KOPT-K1 (cell line): ENCODE measurements at regions not wholly inside any gene's neighbourhood (a gene's known extent, or its start where the extent isn't known, plus 50 kb on each side); places are given as distances from the start of the nearest gene placed in this dataset.

Source experiments
- H3K27ac ChIP-seq: fragments of 200-600 bp; sonication (generic); 2 replicates; pipeline ENCODE4 v1.5.1; 2016; ENCODE audit warnings: antibody characterized with exemption, mild to moderate bottlenecking, low read depth, low read length; ENCODE audit not compliant: poor library complexity, severe bottlenecking
- H3K36me3 ChIP-seq: fragments of 200-600 bp; sonication (generic); 2 replicates; pipeline ENCODE4 v1.5.1; 2017; ENCODE audit warnings: antibody characterized with exemption, mild to moderate bottlenecking, low read length, moderate library complexity; ENCODE audit not compliant: insufficient read depth
- H3K9me3 ChIP-seq: fragments of 200-600 bp; sonication (generic); 2 replicates; pipeline ENCODE4 v1.5.1; 2017; ENCODE audit warnings: antibody characterized with exemption, low read length, mild to moderate bottlenecking; ENCODE audit not compliant: insufficient read depth, poor library complexity, severe bottlenecking

DNA sequence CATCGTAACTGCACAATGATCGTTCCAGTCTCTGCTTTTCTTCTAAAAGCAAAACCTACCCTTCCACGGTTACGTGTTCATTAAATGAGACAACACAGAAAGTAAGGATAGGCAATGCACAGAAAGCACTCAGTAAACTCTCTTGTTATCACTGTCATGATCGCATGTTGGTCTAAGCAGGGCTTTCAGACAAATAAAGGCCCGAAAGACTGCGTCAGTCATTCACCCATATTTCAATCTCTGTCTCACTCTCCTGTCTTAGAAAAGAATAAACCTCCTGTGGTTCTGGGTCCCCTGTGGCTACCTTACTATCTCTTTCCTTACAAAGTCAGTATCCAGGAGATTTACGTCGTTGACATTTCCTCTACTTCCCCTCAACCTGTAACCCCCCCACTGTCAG is 160.9 kb downstream of the VAPA start:
- Histone ChIP-seq H3K36me3 (no peaks in the 10 kb centered on the region), H3K9me3 (no peaks in the 10 kb centered on the region), H3K27ac (no peak overlapping the region)

DNA sequence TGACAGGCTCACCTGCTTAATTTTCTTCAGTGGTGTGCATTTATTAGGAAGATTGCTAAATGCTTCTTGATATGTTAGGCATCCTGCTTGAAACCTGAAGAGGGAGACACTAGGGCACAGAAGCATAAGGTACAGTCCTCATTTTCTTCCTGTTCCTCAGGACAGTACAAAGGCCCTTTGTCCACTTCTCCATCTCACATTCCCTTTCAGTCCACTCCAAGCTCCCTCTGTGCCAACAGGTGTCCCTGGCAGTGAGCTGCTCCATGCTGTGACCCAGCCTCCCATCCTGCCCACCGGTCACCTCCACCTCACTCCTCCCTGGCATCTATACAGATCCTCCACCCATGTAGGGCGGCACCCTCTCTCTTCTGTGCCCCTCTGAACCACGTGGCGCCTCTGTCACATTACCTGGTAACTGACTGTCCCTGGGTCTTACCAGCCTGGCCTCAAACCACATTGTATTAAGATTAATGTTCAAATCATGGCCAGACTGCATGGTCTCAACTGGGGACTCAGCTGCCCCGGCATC is 162.8 kb downstream of the VAPA start:
- Histone ChIP-seq H3K9me3 (peaks cover 6% of the 10 kb centered on the region), H3K36me3 (no peaks in the 10 kb centered on the region), H3K27ac (no peak overlapping the region)

DNA sequence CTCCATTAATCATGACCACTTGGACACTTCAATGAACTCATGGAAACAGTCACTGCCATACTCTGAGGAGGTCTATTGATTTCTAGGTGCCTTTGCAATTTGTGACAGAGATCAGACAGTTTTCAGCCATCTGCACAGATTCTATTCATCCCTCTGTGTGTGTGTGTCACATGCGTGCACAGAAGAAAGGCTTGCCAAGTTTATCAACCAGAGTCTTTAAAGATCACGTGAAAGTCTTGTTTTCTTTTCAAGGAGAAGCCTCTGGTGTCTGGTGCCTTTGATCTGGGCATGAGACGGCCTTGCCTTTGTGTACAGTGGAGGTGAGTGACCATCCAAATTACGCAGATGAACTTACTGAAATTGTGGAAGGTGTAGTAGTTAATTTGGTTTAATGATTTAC is 164.2 kb downstream of the VAPA start:
- peaks cover 20% of the 10 kb centered on the region for H3K9me3 ChIP-seq
- H3K36me3 ChIP-seq: no peaks in the 10 kb centered on the region
- no peak overlapping the region for H3K27ac ChIP-seq

DNA sequence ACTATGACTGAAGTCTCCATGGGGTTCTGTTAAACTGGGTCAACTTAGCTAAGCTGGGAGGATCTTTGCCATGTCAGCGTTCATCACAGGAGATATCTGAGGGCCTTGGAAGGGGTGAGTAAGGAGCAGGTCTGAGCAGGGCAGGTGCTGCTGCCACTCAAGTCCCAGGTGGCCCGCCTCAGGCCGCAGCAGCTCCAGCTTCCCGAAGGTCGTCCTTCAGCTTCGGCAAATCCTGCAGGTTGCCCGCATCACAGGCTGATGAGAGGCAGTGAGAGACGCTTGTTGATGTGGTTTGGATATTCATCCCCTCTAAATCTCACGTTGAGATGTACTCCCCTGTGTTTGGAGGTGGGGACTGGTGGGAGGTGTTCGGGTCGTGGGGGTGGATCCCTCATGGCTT is 166.6 kb downstream of the VAPA start:
- Histone ChIP-seq H3K27ac (no peak overlapping the region), H3K36me3 (no peaks in the 10 kb centered on the region), H3K9me3 (peaks cover 35% of the 10 kb centered on the region)

DNA sequence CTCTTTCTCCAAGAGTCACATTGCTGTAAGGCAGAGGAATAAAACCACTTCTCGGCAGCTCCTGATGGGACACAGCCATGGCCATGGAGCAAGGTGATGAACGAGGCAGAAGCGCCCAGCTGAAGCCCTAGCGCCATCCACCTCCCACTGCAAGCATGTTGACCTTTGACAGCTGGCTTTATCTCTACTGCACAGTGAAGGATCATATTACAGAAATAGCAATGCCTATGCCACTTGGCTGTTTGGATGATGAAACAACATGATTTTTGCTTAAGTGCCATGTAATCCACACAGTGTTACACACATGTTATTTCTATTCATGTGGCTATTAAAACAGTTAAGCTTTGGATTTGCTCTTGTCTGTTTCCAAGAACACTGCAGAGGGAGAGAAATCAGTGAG is 167.7 kb downstream of the VAPA start:
- Histone ChIP-seq H3K36me3 (no peaks in the 10 kb centered on the region), H3K9me3 (peaks cover 35% of the 10 kb centered on the region), H3K27ac (no peak overlapping the region)

DNA sequence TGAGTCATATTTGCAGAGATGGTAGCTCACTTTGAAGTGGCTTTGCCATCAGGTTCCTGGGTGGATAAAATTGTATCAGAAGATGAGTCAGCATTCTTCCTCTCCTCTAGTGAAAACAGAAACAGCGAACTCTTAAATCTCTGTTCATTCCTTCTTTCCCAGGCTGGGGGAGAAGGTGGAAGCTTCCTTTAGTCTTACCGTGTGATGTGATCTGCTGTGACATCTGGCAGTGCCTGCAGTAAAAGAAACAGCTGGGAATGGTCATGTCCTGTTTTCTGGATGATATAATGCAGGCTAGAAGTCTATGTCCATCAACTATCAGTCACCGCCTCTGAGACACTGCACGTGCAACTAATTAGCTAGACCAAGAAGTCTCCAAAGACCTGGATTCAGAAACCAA is 171.6 kb downstream of the VAPA start:
- Histone ChIP-seq H3K9me3 (peaks cover 35% of the 10 kb centered on the region), H3K27ac (no peak overlapping the region)

DNA sequence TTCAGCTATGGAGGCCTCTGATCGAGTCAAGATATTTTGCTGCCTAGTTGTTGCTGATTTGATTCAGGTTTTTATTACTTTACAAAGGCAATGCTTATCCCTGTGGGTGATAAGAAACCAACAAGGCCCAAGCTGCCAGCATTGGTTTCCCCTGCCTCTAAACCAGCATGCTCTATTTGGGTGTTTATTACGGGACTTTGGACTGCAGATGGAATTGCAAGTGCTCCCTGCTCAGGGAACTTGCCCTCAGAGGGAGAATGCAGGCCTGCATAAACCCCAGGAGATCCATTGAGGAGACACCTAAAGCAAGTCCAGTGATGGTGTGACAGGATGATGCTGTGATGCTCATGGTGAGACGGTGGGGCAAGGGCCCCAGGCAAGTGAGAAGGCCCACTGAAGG is 172.1 kb downstream of the VAPA start:
- Histone ChIP-seq H3K9me3 (peaks cover 35% of the 10 kb centered on the region), H3K27ac (no peak overlapping the region), H3K36me3 (no peaks in the 10 kb centered on the region)

More for the DNA sequence above, 171.6 kb downstream of the VAPA start:
- no peaks in the 10 kb centered on the region for H3K36me3 ChIP-seq

DNA sequence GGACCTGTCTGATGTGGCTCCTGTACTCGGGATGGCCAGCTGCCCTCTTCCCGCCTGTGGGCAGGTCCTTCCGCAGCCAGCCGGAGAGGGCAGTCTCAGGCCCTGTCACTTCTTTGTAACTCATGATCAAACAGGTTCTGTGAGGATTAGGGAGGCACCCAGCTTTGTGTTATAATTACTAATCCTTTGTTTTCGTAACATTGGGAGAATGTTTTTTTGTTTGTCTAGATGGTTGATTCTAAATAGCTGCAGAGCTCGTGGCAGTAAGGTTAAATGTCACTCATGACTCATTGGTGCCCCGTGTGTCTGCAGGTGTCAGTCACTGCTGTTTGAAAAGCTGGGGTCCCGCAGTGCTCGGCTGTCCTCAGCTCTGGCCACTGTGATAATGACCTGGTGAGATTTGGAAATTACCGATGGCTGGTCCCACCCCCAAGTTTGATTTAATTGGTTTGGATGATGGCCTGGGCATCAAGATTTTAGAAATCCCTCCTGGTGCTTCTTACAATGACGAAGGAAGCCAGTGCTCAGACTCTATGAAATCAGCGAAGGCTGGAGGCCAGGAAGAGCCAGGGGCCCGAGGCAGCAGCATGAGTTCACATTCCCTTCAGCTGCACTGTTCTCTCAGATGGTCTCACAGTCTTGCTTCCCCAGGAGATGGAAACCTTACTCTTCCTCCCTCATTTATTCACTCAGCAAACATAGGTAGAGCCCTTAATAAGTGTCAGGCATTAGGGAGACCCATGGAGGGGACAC is 172.8 kb downstream of the VAPA start:
- Histone ChIP-seq H3K27ac (no peak overlapping the region), H3K36me3 (no peaks in the 10 kb centered on the region), H3K9me3 (peaks cover 28% of the 10 kb centered on the region)

DNA sequence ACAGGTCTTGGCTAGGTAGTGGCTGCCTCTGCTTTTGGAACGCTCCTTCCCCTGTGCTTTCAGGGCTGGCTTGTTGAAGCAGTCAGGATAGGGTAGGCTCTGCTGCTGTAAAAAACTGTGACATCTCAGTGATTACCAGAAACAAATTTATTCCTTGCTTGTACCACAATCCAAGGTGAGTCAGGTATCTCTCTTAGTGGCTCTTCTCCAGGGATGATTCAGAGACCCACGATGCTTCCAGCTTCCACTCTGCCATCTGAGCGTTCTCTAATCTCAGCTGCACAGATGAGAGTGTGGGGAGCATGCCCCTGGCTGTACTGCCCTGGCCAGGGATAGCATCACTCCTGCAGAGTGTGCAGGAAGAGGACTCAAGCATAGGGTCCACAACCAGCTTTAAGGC is 174.9 kb downstream of the VAPA start:
- H3K36me3 ChIP-seq: no peaks in the 10 kb centered on the region
- peaks cover 7% of the 10 kb centered on the region for H3K9me3 ChIP-seq
- peak overlapping the region; percentile 69 for H3K27ac ChIP-seq

DNA sequence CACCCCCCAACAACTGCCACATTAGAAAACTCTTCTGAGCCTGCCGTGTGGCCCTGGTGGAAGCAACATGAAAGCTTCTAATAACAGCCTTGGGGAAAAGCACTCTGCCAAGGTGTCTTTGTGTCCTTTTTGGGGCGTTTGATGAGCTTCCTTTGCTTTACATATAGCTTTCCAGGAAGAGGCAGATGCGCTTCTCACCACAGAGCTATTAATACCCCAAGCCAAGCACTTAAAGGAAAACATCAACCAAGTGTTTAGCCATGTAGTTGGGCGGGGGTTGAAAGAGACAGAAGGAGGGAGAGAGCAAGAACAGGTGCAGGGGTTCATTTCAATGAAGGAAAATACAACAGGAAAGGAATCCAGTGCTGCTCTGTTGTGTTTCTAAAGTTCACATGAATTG is 176.1 kb downstream of the VAPA start:
- no peaks in the 10 kb centered on the region for H3K9me3 ChIP-seq
- H3K27ac ChIP-seq: peak overlapping the region; percentile 69
- no peaks in the 10 kb centered on the region for H3K36me3 ChIP-seq

DNA sequence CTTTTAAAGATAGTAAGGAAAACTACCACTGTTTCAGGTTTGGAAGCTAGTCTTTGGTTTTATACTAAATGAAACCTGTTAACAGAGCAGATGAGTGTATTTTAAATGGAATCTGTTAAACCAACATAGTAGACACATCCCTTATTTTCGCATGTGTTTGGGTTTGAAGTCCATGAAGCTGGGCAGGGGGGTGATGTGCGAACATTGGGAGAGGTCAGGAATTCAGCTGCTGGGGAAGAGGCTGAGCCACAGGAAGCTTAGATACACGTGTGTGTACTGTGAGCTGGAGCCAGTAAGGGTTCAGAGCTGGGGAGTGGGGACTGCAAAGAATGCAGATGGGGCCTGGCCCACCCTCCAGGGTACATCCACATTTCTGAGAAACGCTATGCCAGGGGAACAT is 176.9 kb downstream of the VAPA start:
- Histone ChIP-seq H3K27ac (peak overlapping the region; percentile 69), H3K36me3 (no peaks in the 10 kb centered on the region), H3K9me3 (no peaks in the 10 kb centered on the region)

DNA sequence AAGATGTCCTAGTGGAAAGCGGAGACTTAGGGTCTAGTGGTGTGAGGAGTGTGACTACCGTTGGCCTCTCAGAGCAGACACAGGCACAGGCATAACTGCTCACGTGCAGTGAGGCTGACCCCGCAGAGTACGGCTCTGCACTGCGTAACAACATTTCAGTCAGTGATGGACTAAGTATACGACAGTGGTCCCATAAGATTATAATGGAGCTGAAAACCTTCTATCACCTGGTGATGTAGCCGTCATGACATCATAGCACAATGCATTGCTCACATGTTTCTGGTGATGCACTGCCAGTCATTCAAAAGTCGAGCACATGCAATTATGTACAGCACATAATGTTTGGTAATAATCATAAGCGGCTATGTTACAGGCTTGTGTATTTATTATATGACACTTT is 179.6 kb downstream of the VAPA start:
- no peak overlapping the region for H3K27ac ChIP-seq
- H3K9me3 ChIP-seq: no peaks in the 10 kb centered on the region

DNA sequence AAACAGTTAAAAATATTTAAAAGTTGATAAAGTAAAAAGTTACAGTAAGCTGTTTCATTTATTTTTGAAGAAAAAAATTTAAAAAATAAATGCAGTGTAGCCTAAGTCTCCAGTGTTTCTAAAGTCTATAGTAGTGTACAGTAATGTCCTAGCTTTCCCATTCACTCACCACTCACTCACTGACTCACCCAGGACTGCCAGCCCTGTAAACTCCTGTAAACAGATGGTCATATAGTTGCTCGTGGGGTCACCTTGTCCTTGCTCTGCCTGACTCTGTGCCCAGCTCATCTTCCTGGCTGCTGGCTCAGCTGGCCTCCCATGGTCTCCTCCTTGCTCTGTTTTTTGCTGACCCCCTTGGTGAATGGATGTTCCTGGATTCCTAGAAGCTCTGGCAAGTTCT is 180.3 kb downstream of the VAPA start:
- Histone ChIP-seq H3K9me3 (no peaks in the 10 kb centered on the region), H3K36me3 (no peaks in the 10 kb centered on the region), H3K27ac (no peak overlapping the region)

More for the DNA sequence above, 179.6 kb downstream of the VAPA start:
- no peaks in the 10 kb centered on the region for H3K36me3 ChIP-seq

DNA sequence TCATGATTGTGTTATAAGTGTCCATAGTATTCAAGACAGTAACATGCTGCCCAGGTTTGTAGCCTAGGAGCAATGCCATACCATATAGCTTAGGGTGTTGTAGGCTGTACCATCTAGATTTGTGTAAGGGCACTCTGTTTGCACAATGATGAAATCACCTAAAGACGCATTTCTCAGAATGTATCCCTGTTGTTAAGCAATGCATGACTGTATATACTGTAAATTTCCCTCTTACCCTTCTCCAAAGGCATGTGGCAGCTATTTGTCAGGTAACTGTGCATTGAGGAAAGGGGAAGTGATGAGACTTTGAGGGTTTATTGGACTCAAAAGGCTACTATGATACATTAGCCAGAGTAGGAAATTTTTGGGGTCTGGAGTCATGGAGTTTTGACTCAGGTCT is 180.8 kb downstream of the VAPA start:
- H3K36me3 ChIP-seq: no peaks in the 10 kb centered on the region
- no peak overlapping the region for H3K27ac ChIP-seq
- no peaks in the 10 kb centered on the region for H3K9me3 ChIP-seq

DNA sequence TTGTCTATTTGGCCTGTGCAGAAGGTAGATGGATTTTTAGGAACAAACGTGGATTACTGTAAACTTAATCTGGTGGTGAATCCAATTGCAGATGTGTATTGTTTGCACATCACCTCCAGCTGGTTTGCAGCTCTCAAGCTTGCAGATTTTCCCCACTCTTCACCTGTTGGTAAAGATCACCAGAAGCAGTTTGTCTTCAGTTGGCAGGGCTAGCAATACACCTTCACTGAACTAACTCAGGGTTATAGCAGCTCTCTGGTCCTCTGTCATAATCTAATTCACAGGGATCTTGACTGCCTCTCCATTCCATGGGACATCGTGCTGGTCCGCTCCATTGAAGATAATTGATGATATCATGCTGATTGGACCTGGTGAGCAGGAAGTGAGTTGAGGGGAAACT is 181.5 kb downstream of the VAPA start:
- Histone ChIP-seq H3K27ac (no peak overlapping the region), H3K36me3 (no peaks in the 10 kb centered on the region), H3K9me3 (no peaks in the 10 kb centered on the region)

DNA sequence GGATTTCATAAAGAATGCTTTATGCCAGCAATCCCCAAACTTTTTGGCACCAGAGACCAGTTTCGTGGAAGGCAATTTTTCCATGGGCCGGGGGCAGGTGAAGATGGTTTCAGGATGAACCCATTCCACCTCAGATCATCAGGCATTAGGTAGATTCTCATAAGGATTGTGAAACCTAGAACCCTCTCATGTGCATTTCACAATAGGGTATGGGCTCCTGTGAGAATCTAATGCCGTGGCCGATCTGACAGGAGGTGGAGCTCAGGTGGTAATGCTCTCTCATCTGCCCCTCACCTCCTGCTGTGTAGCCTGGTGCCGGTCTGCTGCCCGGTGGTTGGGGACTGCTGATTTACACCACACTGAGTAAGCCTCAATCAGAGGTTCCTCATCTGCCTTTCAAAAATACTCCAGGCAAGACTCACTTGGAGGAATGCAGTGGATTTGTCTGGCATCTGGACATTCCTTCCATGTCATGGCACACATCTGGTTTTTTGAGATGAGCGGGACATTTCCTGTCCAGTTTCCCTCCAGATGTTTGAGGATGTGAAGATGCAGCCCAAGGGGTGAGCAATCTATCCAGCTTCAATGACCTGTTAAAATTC is 185.8 kb downstream of the VAPA start:
- Histone ChIP-seq H3K27ac (no peak overlapping the region), H3K36me3 (no peaks in the 10 kb centered on the region), H3K9me3 (peaks cover 3% of the 10 kb centered on the region)
